ENCODE measurements at regions not wholly inside any gene's neighbourhood (a gene's known extent, or its start where the extent isn't known, plus 50 kb on each side); places are given as distances from the start of the nearest gene placed in this dataset.

GRCh38 chr3:113140876-113141275, 70.5 kb upstream of the BOC start:
- DNase-seq, result no peak

GRCh38 chr3:113141543-113141942, 69.8 kb upstream of the BOC start:
- DNase-seq, result no peak

DNA sequence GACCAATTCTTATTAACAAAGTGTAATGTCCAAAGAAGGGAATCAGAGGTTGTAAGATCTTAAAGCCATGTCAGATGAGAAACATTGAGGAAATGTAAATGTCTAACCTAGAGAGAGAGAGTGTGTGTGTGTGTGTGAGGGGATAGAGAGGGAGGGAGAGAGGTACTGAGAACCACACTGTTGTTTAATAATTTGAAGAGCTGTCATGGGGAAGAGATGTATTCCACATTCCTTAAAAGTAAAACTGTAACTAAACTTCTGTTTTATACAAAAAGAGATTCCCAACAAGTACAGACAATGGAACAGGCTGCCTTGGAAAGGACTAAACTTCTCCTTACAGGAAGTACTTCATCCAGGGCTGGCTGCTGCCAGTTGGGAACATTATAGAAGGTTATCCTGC, 68.9 kb upstream of the BOC start:
- DNase-seq, result no peak

GRCh38 chr3:113143353-113143752, 68.0 kb upstream of the BOC start:
- DNase-seq, result no peak

DNA sequence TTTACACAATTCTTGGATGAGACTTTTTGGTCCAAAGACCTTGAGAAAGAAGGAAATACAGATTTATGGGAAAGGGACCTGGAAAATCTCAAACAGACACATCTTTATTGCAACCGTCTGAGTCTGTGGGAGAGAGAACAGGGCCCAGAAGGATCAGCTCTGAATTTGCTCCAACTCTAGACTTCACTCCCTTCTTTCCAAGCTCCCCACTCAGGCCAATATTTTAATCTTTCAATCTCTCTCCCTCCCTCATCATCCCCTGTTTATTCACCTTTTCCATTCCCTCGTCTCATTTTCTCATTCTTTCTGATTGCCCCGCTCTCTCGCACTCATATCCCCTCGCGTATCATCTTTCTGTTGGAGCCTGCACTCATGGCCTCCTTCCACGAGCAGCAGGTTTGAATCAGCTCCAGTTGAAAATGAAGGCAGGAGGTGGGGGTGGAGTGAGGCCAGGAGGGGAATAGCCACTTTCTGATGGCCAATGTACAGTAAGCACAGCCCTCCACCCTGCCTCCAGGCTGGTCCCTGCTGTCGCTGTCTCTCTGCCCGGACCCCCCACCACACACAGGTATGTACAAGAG, 63.6 kb upstream of the BOC start:
- DNase-seq, result no peak

DNA sequence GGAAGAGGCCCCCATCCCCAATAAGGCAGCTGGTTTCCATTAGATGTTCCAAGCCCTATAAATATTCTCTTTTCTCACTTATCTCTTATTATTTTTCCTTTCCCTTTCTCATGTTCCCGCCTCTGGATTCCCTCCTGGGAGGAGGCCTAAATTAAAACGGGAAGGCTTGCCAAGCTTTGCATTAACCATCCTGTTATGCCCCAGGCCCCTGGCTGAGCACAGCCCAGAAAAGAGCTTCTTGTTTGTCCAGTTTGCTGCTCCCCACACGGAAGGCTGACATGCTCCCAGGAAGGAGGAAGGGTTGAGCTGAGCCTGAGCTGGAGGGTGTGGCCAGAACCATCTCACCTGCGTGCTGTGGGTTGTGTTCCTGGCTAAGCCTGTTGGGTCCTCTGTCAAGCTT, 63.1 kb upstream of the BOC start:
- no peak for DNase-seq

DNA sequence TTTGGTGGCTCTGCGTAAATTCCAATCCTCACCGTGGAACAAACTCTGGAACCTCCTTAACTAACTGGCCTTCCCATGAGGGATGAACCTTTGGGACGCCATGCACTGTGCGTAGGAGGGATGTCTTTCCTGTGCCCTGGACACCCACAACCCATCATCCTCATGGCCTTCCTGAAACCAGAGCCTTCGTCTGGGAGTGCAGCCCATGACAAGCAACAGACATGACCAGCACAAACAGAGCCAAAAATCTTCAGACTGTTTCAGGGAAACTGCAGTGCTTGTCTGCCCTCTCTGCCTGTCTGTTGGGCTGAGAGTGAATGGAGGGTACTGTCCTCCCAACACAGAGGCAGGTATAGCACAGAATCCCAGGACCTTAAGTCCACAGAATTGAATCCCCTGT, 61.1 kb upstream of the BOC start:
- DNase-seq, result no peak

DNA sequence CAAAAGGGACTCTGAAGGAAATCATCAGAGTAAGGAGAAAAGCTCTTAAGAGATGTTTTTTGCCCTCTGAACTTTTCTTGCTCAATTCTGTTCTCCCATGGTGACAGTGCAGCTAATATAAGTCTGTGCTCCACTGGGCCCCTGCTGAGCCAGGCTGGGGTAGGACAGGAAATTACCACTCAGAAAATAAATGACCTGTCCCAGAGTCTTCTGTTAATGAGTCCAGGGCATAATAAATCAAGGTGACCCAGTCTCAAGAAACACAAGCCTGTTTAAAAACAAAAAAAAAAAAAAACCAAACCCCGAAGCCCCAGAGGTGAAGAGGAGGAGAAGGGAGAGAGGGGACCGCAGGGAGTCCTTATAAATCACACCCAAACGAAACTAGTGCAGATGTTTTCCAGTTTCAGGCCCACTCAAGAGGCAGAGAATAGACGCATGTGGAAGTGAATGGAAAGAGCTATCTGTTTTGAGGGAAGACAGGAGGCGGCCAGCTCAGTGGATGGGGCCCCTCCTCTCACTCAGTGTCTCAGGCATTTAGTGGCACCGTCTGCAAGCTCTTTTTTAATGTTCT, 59.8 kb upstream of the BOC start:
- no peak for DNase-seq

DNA sequence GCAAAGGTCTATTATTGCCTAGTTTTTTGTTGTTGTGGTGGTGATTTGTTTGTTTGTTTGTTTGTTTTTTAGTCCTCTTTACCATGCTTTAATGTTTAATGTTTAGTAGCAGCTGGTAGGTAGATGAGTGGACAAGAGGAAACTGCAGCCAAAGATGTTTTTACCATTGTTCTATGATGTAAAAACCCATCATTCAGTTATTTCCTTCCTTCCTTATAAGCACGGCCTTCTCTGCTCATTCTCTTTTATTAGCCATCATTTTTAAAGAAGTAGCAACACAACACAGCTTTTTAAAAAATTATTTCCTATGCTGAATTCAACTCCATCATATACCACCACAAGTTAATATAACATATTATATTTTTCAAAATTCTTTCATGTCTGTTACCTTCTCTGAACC, 58.5 kb upstream of the BOC start:
- no peak for DNase-seq

DNA sequence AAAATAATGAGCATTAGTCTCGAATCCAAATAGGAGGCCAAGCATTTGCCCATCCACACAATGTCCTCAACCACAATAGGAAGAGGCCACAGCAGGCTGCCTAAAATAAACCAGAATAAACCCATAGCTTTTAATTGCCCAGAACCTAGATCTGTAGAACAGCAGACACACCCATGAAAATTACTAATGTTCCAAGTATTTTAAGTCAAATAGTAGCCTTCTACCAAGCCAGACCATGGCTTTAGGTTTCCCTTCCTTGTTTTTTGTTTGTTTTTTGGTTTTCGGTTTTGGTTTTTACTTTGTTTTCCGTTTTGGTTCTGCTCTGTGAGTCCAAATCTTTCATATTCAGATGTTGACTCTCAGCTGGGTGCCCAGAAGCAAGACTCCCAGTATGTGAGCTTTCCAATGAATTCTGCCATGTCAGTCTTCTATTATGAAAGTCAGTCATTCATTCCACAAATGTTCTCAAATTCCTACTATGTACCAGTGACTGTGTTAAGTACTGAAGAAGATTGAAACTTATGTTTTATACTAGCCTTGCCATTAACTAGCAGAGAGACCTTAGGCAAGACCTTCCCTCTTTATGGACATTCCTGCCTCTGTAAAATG, 57.8 kb upstream of the BOC start:
- no peak for DNase-seq

DNA sequence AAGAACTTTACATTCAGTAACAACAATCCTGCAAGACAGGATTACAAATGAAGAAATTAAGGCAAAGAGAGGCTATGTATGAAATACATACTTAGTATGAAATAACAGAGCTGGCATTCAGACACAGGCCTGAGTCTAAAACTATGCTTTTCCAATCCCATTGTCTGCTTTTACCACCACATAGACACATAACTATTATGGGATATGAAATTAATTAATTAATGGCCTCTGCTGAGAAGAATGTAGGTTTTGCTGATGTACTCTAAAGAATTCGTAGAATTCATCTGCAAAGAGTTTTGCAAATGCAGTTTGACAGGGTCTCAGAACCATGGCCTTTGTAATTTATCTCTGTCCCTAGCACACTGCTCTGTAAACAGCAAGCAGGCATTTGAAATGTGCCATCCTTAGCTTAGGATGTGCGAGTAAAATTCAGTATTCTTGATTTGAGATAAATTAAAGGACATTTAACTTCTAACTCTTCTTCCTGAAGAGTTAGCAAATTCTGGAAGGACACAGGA, 54.5 kb upstream of the BOC start:
- no peak for DNase-seq

GRCh38 chr3:113157408-113158030, 53.8 kb upstream of the BOC start:
- DNase-seq, result no peak

GRCh38 chr3:113158171-113158570, 53.2 kb upstream of the BOC start:
- no peak for DNase-seq

All from amniotic stem cell (primary cell).